BJ (cell line): ENCODE measurements at regions not wholly inside any gene's neighbourhood (a gene's known extent, or its start where the extent isn't known, plus 50 kb on each side); places are given as distances from the start of the nearest gene placed in this dataset.

Experiments used
- CTCF ChIA-PET: fragments of 350-600 bp; formaldehyde crosslinking; extraction: SDS; loops from one replicate; lab custom pipeline; 2021; ENCODE audit warnings: antibody characterized with exemption, inconsistent platforms; lab: Yijun Ruan, JAX
- POLR2A ChIA-PET: fragments of 300-600 bp; sonication (Branson Sonifier 250); formaldehyde crosslinking; extraction: SDS; loops from one replicate; lab custom pipeline; 2021; ENCODE audit warnings: antibody characterized with exemption; lab: Charles Lee
- DNase-seq: peaks from one replicate; pipeline ENCODE4 v3.0.0-alpha.2; 2011; ENCODE audit warnings: low read depth
- H3K27me3 ChIP-seq: 2 replicates; pipeline ENCODE4 v1.6.0; 2011; ENCODE audit warnings: low read length; ENCODE audit not compliant: control insufficient read depth, insufficient read depth
- H3K36me3 ChIP-seq: 2 replicates; pipeline ENCODE4 v1.5.1; 2011; ENCODE audit warnings: low read length; ENCODE audit not compliant: control insufficient read depth, insufficient read depth
- H3K4me3 ChIP-seq: 2 replicates; pipeline ENCODE4 v1.5.1; 2011; ENCODE audit warnings: low read depth, mild to moderate bottlenecking, control low read depth, low read length
- TF ChIP-seq, protein P1 (sequence below): IDR thresholded peaks from 2 replicates; pipeline ENCODE4 v1.5.1; 2011; ENCODE audit warnings: low read depth, mild to moderate bottlenecking, control low read depth, inconsistent platforms, low read length, moderate library complexity; ENCODE audit not compliant: insufficient read depth

DNA sequence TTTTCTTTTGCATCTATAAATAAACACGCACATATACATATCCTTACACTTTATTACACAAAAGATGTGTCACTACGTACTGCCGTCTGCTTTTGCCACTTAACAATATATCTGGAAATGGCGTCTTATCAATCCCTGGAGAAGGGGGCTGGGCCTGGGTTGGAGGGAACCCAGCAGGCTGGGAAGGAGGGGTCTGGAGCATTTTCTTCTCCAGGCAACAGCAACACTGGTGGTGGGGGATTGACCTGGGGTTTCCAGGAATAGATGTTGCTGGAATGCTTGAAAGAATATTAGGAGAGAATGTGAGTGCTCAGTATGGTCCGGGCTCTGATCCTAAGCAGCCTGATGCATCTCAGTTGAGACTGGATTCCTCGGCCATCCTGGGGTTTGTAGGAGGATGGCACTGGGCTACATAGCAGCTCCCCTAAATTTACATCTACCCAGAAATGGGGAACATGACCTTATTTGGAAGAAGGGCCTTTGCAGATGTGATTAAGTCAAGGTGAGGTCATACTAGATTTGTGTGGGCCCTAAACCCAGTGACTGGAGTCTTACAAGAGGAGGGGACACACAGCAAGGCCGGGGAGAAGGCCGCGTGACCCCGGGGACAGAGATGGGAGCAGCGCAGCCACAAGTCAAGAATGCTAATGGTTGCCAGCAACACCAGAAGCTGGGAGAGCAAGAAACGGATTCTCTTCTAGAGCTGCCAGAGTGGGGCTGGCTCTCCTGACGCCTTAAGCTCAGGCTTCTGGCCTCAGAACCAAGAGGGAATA lies 98.6 kb downstream of the SIK1 start:
- H3K27me3 ChIP-seq, result no peaks in the 10 kb centered on the region; the same call in none of the 2 replicates
- POLR2A ChIA-PET, result no interaction called here
- no peak overlapping the region for H3K4me3 ChIP-seq
- CTCF ChIA-PET, result no interaction called here
- no peaks in the 10 kb centered on the region for H3K36me3 ChIP-seq
- no peak for DNase-seq
- TF ChIP-seq, protein P1, sequence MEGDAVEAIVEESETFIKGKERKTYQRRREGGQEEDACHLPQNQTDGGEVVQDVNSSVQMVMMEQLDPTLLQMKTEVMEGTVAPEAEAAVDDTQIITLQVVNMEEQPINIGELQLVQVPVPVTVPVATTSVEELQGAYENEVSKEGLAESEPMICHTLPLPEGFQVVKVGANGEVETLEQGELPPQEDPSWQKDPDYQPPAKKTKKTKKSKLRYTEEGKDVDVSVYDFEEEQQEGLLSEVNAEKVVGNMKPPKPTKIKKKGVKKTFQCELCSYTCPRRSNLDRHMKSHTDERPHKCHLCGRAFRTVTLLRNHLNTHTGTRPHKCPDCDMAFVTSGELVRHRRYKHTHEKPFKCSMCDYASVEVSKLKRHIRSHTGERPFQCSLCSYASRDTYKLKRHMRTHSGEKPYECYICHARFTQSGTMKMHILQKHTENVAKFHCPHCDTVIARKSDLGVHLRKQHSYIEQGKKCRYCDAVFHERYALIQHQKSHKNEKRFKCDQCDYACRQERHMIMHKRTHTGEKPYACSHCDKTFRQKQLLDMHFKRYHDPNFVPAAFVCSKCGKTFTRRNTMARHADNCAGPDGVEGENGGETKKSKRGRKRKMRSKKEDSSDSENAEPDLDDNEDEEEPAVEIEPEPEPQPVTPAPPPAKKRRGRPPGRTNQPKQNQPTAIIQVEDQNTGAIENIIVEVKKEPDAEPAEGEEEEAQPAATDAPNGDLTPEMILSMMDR, result no peak

DNA sequence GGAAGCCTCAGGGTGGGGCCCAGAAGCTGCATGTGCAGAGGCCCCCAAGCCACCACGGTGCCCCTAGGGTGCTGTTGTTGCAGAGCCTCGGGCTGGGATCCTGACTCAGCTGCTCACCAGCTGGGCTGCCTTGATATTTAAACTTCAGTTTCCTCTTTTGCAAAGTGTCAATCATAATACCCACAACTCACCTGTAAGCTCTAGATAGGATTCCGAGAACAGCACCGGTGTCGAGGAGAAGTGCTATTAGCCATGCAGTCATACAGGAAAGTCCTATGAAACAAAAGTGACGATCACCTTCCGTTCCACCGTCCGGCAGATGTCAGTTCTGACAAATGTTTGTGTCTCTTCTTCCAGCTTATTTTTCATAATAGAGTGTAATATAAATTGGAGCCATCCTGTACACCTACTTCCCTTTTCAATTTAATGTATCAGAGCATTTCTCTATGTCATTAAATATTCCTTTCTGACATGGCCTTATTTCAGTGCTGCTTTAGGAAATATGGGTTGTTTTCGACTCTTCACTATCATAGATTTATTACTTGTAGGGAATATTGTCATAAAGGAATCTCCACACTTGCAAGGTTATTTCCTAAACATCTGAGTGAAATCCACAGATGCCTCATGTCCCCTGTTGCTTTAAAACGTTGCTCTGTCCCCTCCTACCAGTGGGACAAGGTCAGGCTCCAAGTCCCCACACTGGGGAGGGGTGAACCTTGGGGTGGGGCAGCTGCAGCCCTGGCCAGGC lies 100.8 kb downstream of the SIK1 start:
- TF ChIP-seq, protein P1, result no peak
- Histone ChIP-seq H3K36me3 (no peaks in the 10 kb centered on the region), H3K27me3 (no peaks in the 10 kb centered on the region; the same call in none of the 2 replicates), H3K4me3 (no peak overlapping the region)
- DNase-seq, result no peak
- ChIA-PET POLR2A (no interaction called here), CTCF (no interaction called here)

DNA sequence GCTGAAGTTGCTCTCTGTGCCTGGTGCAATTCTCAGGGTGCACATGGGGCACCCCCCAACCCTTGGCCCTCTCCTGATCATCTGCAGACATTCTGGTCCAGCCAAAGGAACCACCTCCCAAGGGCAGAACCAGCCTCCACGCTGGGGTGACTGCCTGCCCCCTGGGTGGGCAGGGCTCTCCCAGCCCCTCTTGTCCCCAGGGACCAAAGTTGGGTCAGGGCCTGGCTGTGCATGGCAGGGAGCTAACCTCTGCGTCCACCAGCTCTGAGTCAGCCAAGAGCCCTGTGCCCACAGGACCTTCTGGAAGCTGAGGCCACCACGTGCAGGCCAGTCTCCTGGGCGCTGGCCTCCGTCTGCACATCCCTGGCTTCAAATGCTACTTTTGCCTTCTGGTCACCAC lies 101.9 kb downstream of the SIK1 start:
- Histone ChIP-seq H3K36me3 (no peaks in the 10 kb centered on the region), H3K27me3 (no peaks in the 10 kb centered on the region; the same call in none of the 2 replicates), H3K4me3 (no peak overlapping the region)
- no peak for DNase-seq
- ChIA-PET POLR2A (no interaction called here), CTCF (interaction anchor here (0.8 to 0.9 kb wide), 2 partner anchors 14 to 321 kb away, joined by 3 read pairs; no protein-coding TSS in a partner anchor)
- TF ChIP-seq, protein P1, result no peak

DNA sequence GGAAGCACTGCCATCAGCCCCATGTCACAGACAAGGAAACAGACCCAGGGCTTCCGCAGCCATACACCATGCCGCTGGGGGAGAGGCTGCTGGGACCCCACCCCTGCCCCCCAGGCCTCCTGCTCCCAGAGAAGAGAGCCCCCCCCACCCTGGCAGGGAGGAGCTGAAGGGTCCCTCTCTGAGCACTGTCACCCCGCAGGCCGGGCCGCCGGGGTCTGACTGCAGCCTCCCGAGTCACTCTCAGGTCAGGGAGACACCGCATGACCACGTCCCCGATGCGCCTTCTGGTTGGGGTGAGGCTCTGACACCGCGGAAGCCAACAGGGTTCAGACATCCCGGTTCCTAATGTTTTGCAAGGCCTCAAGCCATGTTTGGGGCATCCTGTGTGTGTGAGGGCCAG lies 102.3 kb downstream of the SIK1 start:
- no peak for DNase-seq
- CTCF ChIA-PET, result interaction anchor here (0.8 to 1.0 kb wide), 3 partner anchors 10 to 321 kb away, joined by 3 read pairs; no protein-coding TSS in a partner anchor
- Histone ChIP-seq H3K36me3 (no peaks in the 10 kb centered on the region), H3K27me3 (no peaks in the 10 kb centered on the region; the same call in none of the 2 replicates), H3K4me3 (no peak overlapping the region)
- POLR2A ChIA-PET, result no interaction called here
- TF ChIP-seq, protein P1, result no peak
